ENCODE measurements at regions not wholly inside any gene's neighbourhood (a gene's known extent, or its start where the extent isn't known, plus 50 kb on each side); places are given as distances from the start of the nearest gene placed in this dataset.

DNA sequence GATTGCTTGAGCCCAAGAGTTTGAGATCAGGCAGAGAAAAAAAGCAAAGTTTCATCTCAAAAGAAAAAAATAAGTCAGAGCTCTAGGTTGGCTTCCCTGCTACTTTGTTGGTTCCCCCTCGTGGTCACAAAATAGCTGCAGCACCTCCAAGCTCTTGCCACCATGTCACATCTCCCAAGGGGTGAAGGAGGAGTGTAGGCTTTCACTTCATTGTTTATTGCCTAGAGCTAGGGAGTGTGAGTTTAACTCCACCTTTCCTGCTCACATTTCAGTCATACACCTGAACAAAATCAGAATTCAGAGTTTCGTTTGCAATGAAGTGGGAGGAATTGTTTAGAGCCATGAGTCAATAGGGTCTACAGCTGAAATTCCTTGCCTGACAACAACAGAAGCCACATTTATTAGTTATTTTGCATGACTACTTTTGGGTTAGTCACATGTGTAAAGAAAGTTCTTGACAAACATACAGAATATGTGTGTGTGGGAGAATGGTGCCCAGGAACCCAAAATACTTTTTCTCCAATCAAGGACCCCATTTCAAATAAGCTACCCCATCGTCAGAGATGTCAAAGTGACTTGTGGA, 56.2 kb upstream of the UFL1 start:
- DNase-seq: no peak

- no peak for DNase-seq
These were observed 55.3 kb upstream of the UFL1 start for GRCh38 chr6:96466147-96466863.

DNA sequence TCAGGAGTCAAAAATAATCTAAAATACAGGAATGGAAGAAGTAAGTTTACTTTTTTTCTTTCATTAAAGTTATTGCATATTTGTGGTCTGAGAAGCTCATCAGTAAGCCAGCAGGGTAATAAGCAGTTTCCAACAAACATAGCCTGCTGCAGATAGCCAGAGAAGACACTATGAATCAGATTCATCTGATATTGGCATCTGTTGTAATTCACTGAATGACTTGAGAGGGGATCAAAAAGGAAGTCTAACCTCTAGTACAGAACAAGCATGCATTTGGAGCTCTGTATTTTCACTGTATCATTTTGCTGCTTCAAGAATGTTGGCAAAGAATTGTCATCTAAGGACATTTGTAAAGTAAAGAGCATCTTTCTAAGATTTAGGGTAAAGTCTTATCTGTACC, 53.8 kb upstream of the UFL1 start:
- DNase-seq: no peak

GRCh38 chr6:96468281-96468680, 53.3 kb upstream of the UFL1 start:
- no peak for DNase-seq

- no peak for DNase-seq
These were observed 52.9 kb upstream of the UFL1 start for GRCh38 chr6:96468681-96469224.

GRCh38 chr6:96469312-96469711, 52.3 kb upstream of the UFL1 start:
- no peak for DNase-seq

DNA sequence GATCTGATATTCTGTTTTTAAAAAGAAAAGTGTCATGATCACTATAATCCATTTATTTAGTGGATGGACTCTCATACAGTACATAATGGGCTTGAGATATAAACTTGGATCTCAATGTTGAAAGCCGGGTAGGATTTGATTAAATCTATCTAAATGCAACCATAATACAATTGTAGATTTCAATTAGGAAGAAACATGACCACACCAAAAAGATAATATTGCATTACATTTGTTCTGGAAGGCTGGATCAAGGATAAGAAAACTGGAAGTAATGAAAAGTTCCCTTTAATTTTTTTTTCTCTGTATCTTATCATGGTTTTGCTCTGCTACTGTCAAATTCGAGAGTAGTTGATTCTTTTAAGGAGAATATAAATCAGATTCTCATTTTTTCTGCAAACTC, 51.3 kb upstream of the UFL1 start:
- DNase-seq: no peak
